Immature natural killer cell (primary cell): ENCODE measurements at regions not wholly inside any gene's neighbourhood (a gene's known extent, or its start where the extent isn't known, plus 50 kb on each side); places are given as distances from the start of the nearest gene placed in this dataset.

Experiments used
- DNase-seq, 3 donors: peaks; one replicate each; pipeline ENCODE4 v3.0.0; 2022; ENCODE audit warnings: mixed read lengths in 1 of 3
- H3K27ac Mint-ChIP-seq, 6 donors: one replicate each; pipeline ENCODE4 v1.8.0; 2020; ENCODE audit warnings: mixed read lengths in 6 of 6, mild to moderate bottlenecking in 5 of 6, inconsistent platforms in 4 of 6, moderate library complexity in 3 of 6
- H3K27me3 Mint-ChIP-seq, 3 donors: one replicate each; pipeline ENCODE4 v1.8.0; 2020 to 2021; ENCODE audit warnings: low read depth in 3 of 3, mild to moderate bottlenecking in 3 of 3, mixed read lengths in 3 of 3, moderate library complexity in 3 of 3, inconsistent platforms in 1 of 3
- H3K36me3 Mint-ChIP-seq, 3 donors: one replicate each; pipeline ENCODE4 v1.8.0; 2020; ENCODE audit warnings: mixed read lengths in 3 of 3, inconsistent platforms in 2 of 3, mild to moderate bottlenecking in 2 of 3
- H3K4me1 Mint-ChIP-seq, 2 donors: one replicate each; pipeline ENCODE4 v1.8.0; 2020; ENCODE audit warnings: inconsistent platforms in 2 of 2, mild to moderate bottlenecking in 2 of 2, mixed read lengths in 2 of 2, moderate library complexity in 1 of 2
- H3K4me3 Mint-ChIP-seq, 5 donors: one replicate each; pipeline ENCODE4 v1.8.0; 2020; ENCODE audit warnings: mild to moderate bottlenecking in 5 of 5, mixed read lengths in 5 of 5, inconsistent platforms in 3 of 5, moderate library complexity in 3 of 5
- H3K9me3 Mint-ChIP-seq, 6 donors: one replicate each; pipeline ENCODE4 v1.8.0; 2020; ENCODE audit warnings: mild to moderate bottlenecking in 6 of 6, mixed read lengths in 6 of 6, inconsistent platforms in 4 of 6, moderate library complexity in 3 of 6

DNA sequence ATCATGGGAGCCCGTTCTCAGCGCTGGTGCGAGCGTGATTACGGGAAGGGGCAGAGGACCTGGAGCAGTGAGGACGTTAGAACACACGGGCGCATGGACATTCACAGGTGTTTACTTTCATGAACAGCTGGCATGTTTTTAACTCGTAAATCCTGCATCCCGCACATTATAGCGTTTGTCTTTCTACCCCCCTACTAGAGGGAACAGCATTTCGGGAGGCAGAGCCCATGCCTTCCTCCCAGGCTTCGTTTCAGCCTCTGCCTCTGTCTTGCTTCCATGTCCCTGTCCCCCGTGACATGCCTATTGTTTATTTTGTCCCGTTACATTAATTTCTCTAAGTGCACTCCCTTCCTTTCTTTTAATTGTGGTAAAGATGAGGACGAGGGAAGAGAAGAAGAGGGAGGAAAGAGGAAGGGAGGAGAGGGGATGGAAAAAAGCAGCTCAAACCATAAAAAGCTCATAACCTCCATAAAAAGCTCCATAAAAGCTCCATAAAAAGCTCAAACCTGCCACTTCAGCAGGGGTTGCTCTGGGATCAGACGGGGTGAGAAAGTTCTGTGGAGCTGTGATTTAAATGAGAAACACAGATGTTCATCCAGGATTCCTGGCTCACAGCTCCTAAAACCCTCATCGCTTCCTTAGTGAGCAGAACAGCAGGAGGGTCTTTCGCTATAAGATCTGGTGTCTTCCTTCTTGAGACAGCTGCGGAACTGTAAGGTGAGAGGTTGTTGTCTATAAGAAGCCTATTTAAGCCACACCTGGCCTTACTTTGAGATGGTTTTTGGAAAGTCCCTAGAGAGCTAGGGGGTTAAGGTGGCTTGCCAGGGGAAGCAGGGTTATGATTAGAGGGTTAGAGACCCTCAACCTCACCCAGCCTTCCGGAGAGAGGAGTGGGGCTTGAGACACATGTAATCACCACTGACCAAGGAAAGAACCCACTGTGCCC lies 66.6 kb upstream of the SNTG2 start:
- H3K27me3 Mint-ChIP-seq: peaks cover 7 to 20% (median 8%) of the 10 kb centered on the region in 3 donors
- no peak overlapping the region for H3K27ac Mint-ChIP-seq
- no peak for DNase-seq
- no peaks in the 10 kb centered on the region for H3K4me1 Mint-ChIP-seq
- no peaks in the 10 kb centered on the region for H3K36me3 Mint-ChIP-seq
- H3K9me3 Mint-ChIP-seq: no peaks in the 10 kb centered on the region
- no peak overlapping the region for H3K4me3 Mint-ChIP-seq

DNA sequence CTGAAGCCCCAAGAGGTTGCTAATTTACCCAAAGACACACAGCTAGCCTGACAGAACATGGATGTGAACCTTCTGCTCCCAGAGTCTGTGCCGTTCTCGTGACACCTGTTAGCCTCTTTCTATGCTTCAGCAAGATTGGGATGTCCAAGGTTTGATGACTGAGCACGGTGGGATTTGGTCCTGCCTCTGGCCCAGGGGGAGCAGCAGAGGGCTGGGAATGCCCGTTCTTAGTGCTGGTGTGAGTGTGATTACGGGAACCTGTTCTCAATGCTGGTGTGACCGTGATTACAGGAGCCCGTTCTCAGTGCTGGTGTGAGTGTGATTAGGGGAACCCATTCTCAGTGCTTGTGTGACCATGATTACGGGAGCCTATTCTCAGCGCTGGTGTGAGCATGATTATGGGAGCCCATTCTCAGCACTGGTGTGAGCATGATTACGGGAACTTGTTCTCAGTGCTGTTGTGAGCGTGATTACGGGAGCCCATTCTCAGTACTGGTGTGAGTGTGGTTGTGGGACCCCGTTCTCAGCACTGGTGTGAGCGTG lies 67.3 kb upstream of the SNTG2 start:
- Mint-ChIP-seq H3K4me1 (no peaks in the 10 kb centered on the region), H3K27ac (no peak overlapping the region), H3K27me3 (peaks cover 6 to 20% (median 6%) of the 10 kb centered on the region in 3 donors), H3K4me3 (no peak overlapping the region), H3K9me3 (no peaks in the 10 kb centered on the region), H3K36me3 (no peaks in the 10 kb centered on the region)
- no peak for DNase-seq

DNA sequence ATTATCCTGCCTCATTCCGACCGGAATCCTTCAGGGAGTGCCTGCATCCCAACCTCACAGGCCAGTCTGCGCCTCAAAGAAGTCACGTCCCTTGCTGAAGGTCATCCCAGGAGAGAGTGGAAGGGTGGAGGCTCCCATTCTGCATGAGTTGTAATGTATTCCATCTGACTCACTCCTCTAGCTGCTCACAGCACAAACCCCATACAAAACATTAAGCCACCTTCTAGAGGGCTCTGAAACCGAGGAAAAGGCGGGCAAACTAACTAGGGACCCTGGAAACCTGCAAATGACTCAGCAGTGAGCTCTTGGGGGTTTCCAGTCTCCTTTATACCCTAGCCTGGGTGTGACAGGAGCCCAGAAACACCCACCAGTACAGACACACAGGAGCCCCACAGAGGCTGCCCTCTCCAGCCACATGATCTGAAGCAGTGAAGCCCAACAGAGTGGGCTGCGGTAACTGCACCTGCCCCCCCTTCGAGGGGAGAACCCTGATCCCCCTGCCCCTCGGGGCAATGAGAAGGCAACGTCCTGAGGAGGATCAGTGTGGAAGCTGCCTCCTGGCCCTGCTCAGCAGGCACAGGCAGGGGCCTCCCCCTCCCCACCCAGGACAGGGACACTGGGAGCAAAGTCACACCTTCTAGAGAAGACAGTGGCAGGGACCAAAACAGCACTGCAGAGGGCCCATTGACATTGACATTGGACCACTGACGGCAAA lies 69.3 kb upstream of the SNTG2 start:
- Mint-ChIP-seq H3K9me3 (no peaks in the 10 kb centered on the region), H3K27ac (no peak overlapping the region), H3K36me3 (no peaks in the 10 kb centered on the region), H3K4me1 (no peaks in the 10 kb centered on the region), H3K27me3 (peaks cover 4 to 25% (median 6%) of the 10 kb centered on the region in 3 donors), H3K4me3 (no peak overlapping the region)
- DNase-seq: no peak

DNA sequence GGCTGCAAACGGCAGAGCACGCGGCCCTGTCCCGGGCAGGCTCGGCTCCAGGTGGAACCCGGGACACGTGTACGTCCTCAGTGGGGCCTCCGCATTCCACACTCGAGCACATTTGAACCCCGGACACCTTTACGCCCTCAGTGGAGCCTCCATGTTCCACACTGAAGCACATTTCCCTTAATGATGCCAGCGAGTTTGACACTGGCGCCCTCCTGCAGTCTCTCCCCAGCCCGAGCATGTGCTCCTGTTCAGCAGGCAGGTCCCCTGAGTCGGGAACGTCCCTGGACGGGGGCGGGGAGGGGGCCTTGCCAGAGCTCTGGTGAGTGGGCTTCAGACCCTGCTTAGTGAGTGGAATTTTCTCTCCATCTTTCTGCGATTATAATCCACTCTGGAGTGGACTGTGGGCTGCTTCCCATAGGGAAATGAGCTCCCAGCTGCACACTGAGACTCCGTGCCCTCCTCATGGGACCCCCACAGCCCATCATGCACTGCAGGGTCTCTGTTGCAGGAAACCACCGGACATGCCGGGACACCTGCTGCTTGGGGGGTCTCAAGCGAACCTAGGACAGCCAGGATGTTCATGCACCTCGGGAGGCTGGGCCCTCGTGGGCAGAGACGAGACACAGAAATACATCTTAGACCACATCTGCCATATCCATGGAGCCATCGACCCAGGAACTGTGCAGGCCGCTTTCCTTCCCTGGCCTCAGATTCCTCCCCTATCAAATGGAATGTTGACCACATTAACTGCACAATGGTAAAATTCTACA lies 70.3 kb upstream of the SNTG2 start:
- no peak for DNase-seq
- H3K4me3 Mint-ChIP-seq: no peak overlapping the region
- no peak overlapping the region for H3K27ac Mint-ChIP-seq
- peaks cover 5 to 21% (median 6%) of the 10 kb centered on the region in 3 donors for H3K27me3 Mint-ChIP-seq
- no peaks in the 10 kb centered on the region for H3K36me3 Mint-ChIP-seq
- no peaks in the 10 kb centered on the region for H3K9me3 Mint-ChIP-seq
- no peaks in the 10 kb centered on the region for H3K4me1 Mint-ChIP-seq

DNA sequence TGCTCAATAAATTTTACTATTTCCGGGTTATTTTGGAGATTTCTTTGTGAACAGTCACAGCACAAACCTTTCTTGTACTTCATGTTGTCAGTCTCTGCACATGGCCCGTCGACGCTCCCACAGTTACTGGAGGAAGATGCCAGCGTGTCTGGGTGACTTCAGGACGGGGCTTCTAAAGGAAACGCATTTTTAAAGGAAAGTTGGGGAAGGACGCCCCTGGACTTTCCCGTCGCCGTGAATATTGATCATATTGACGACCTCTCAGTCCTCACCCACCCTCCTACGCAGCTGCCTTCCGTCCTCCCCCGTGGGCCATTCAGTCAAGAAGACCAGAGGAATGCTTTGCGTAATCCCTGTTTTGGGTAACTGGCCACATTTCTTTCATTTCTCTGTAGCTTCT lies 71.1 kb upstream of the SNTG2 start:
- no peaks in the 10 kb centered on the region for H3K36me3 Mint-ChIP-seq
- no peaks in the 10 kb centered on the region for H3K9me3 Mint-ChIP-seq
- H3K4me3 Mint-ChIP-seq: no peak overlapping the region
- H3K27ac Mint-ChIP-seq: no peak overlapping the region
- no peaks in the 10 kb centered on the region for H3K4me1 Mint-ChIP-seq
- DNase-seq: no peak
- peaks cover 4 to 18% (median 7%) of the 10 kb centered on the region in 3 donors for H3K27me3 Mint-ChIP-seq

DNA sequence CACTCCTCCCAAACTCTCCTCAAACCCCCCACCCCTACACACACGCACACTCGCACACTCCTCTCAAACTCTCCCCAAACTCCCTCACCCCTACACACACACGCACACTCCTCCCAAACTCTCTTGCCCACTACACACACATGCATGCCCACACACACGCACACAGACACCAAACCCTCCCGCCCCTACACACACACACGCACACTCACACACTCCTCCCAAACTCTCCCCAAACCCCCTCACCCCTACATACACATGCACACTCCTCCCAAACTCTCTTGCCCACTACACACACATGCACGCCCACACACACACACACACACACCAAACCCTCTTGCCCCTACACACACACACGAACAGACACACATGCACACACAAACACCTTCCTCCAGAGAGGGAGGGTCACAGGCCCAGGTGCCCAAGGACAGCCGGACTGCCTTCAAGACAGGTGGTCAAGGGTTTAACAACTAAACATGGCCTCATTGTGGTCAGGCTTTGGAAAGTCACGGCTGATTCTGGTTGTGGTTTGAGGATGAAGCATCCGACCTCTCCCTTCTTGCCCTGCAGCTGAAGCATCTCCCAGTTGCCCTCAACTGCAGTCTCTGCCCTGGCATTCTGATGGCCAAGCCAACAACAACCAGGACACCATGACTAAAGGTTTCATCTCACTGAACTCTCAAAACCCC lies 72.3 kb upstream of the SNTG2 start:
- Mint-ChIP-seq H3K27ac (no peak overlapping the region), H3K27me3 (peaks cover 4 to 16% (median 9%) of the 10 kb centered on the region in 3 donors)

DNA sequence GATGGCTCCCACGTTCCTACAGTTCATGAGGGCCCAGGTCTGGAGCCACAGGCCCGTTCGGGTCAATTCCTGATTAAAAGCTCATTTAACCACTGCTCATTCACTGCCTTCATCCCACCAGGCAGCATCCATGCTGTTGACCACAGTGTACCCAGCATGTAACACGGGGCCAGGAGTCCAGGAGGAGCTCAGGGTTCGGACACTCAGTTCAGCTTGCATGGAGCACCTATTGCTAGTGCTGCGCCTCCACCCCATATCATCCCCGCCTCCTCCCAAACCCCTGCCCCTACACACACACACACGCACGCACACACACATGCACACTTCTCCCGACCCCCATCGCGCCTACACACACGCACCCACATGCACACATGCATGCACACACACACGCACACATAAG lies 72.9 kb upstream of the SNTG2 start:
- Mint-ChIP-seq H3K36me3 (no peaks in the 10 kb centered on the region), H3K27ac (no peak overlapping the region), H3K27me3 (peaks cover 4 to 14% (median 7%) of the 10 kb centered on the region in 3 donors), H3K4me3 (no peak overlapping the region), H3K4me1 (no peaks in the 10 kb centered on the region), H3K9me3 (no peaks in the 10 kb centered on the region)
- DNase-seq: no peak

More for the DNA sequence above, 72.3 kb upstream of the SNTG2 start:
- Mint-ChIP-seq H3K4me1 (no peaks in the 10 kb centered on the region), H3K36me3 (no peaks in the 10 kb centered on the region), H3K4me3 (no peak overlapping the region), H3K9me3 (no peaks in the 10 kb centered on the region)
- no peak for DNase-seq

- DNase-seq: no peak
- Mint-ChIP-seq H3K9me3 (no peaks in the 10 kb centered on the region), H3K27me3 (peaks cover 0 to 8% (median 8%) of the 10 kb centered on the region in 3 donors), H3K27ac (no peak overlapping the region), H3K36me3 (no peaks in the 10 kb centered on the region), H3K4me1 (no peaks in the 10 kb centered on the region), H3K4me3 (no peak overlapping the region)
These were observed 74.7 kb upstream of the SNTG2 start for GRCh38 chr2:875687-876615.

GRCh38 chr2:873651-874580 lies 76.7 kb upstream of the SNTG2 start:
- Mint-ChIP-seq H3K4me3 (no peak overlapping the region), H3K27ac (no peak overlapping the region), H3K4me1 (peaks cover 0 to 7% of the 10 kb centered on the region in 2 donors), H3K27me3 (peaks cover 0 to 7% (median 5%) of the 10 kb centered on the region in 3 donors), H3K9me3 (no peaks in the 10 kb centered on the region), H3K36me3 (no peaks in the 10 kb centered on the region)
- no peak for DNase-seq

DNA sequence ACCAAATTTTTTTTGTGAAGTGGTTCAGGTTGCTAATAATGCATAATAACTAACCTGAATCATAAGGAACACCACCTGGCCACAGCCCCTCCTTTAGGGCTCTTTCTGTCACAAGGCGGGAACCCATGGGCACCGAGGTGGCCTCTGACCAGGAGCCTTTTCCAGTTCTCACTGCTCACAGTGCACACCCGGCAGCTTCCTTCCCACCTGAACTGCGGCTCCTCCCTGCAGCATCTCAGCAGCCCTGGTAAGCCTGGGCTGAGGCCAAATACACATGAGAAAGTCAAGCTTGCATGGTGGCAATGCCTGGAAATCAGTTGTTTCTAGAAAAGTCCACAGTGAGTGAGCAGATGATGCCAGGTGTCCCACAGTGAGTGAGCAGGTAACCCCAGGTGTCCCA lies 77.6 kb upstream of the SNTG2 start:
- peaks cover 0 to 7% (median 2%) of the 10 kb centered on the region in 3 donors for H3K27me3 Mint-ChIP-seq
- DNase-seq: no peak
- no peaks in the 10 kb centered on the region for H3K36me3 Mint-ChIP-seq
- no peak overlapping the region for H3K4me3 Mint-ChIP-seq
- no peak overlapping the region for H3K27ac Mint-ChIP-seq
- H3K9me3 Mint-ChIP-seq: no peaks in the 10 kb centered on the region
- peaks cover 0 to 7% of the 10 kb centered on the region in 2 donors for H3K4me1 Mint-ChIP-seq

GRCh38 chr2:871926-872680 lies 78.5 kb upstream of the SNTG2 start:
- H3K27ac Mint-ChIP-seq: no peak overlapping the region
- H3K9me3 Mint-ChIP-seq: no peaks in the 10 kb centered on the region
- no peaks in the 10 kb centered on the region for H3K36me3 Mint-ChIP-seq
- peaks cover 0 to 7% of the 10 kb centered on the region in 2 donors for H3K4me1 Mint-ChIP-seq
- peaks cover 0 to 7% (median 0%) of the 10 kb centered on the region in 3 donors for H3K27me3 Mint-ChIP-seq
- no peak overlapping the region for H3K4me3 Mint-ChIP-seq
- DNase-seq: no peak
